SK-N-SH (cell line): ENCODE measurements at regions not wholly inside any gene's neighbourhood (a gene's known extent, or its start where the extent isn't known, plus 50 kb on each side); places are given as distances from the start of the nearest gene placed in this dataset.

Experiments
- CTCF ChIA-PET: fragments of 300-600, 350-600 bp; formaldehyde crosslinking; extraction: SDS; loops from one replicate; lab custom pipeline; 2021; lab: Yijun Ruan, JAX
- POLR2A ChIA-PET: fragments of 350-600 bp; sonication (Branson Sonifier 250); formaldehyde crosslinking; extraction: SDS; loops from one replicate; lab custom pipeline; 2020; ENCODE audit warnings: antibody characterized with exemption, inconsistent platforms; lab: Yijun Ruan, JAX
- DNase-seq: peaks from one replicate; pipeline ENCODE4 v3.0.0; 2012
- H2AFZ ChIP-seq: fragments of 200-600 bp; sonication (generic); 2 replicates; pipeline ENCODE4 v1.8.1; 2016; ENCODE audit warnings: antibody characterized with exemption, mild to moderate bottlenecking, low read depth
- H3F3A ChIP-seq: fragments of 200-600 bp; sonication (generic); replicated peaks from 2 replicates; pipeline ENCODE3; 2016; ENCODE audit warnings: antibody characterized with exemption, mild to moderate bottlenecking; ENCODE audit not compliant: insufficient read depth
- H3K27ac ChIP-seq, 2 experiments: fragments of 200-500 bp in 1 of 2; fragments of 200-600 bp in 1 of 2; sonication (Bioruptor generic) in 1 of 2; sonication (generic), shearing (Covaris generic) in 1 of 2; 2 replicates each; pipeline versions ENCODE4 v1.5.1 to v1.6.1; 2014 to 2016; ENCODE audit warnings: low read depth in 2 of 2, inconsistent platforms in 1 of 2, low read length in 1 of 2, mild to moderate bottlenecking in 1 of 2, mixed read lengths in 1 of 2
- H3K27me3 ChIP-seq: fragments of 200-600 bp; sonication (generic), shearing (Covaris generic); 2 replicates; pipeline ENCODE4 v1.6.1; 2016; ENCODE audit warnings: mixed run types; ENCODE audit not compliant: insufficient read depth
- H3K36me3 ChIP-seq, 2 experiments: fragments of 200-500 bp in 1 of 2; fragments of 200-600 bp in 1 of 2; sonication (Bioruptor generic) in 1 of 2; sonication (generic) in 1 of 2; replicated peaks in 1 of 2; 2 replicates each; pipeline versions ENCODE3 to v1.5.1; 2014 to 2016; ENCODE audit warnings: low read length in 1 of 2, mild to moderate bottlenecking in 1 of 2; ENCODE audit not compliant: insufficient read depth in 2 of 2, control insufficient read depth in 1 of 2
- H3K4me1 ChIP-seq, 2 experiments: fragments of 200-500 bp in 1 of 2; fragments of 200-600 bp in 1 of 2; sonication (Bioruptor generic) in 1 of 2; sonication (generic), shearing (Covaris generic) in 1 of 2; 2 replicates each; pipeline versions ENCODE4 v1.5.1 to v1.6.1; 2014 to 2016; ENCODE audit warnings: low read depth in 1 of 2, low read length in 1 of 2, mixed run types in 1 of 2; ENCODE audit not compliant: insufficient read depth in 2 of 2, control insufficient read depth in 1 of 2
- H3K4me2 ChIP-seq: fragments of 200-600 bp; sonication (generic), shearing (Covaris generic); 2 replicates; pipeline ENCODE4 v1.6.1; 2017; ENCODE audit warnings: mixed run types
- H3K4me3 ChIP-seq, 2 experiments: fragments of 200-500 bp in 1 of 2; fragments of 200-600 bp in 1 of 2; sonication (Bioruptor generic) in 1 of 2; sonication (generic), shearing (Covaris generic) in 1 of 2; 2 replicates each; pipeline versions ENCODE4 v1.5.1 to v1.8.1; 2014 to 2016; ENCODE audit warnings: low read depth in 2 of 2, inconsistent platforms in 1 of 2, low read length in 1 of 2, mild to moderate bottlenecking in 1 of 2, mixed read lengths in 1 of 2, moderate library complexity in 1 of 2
- H3K79me2 ChIP-seq: fragments of 200-600 bp; sonication (generic); 2 replicates; pipeline ENCODE4 v1.8.1; 2017; ENCODE audit warnings: mild to moderate bottlenecking; ENCODE audit not compliant: insufficient read depth
- H3K9ac ChIP-seq: fragments of 200-600 bp; sonication (generic); 2 replicates; pipeline ENCODE4 v1.6.1; 2017; ENCODE audit warnings: mixed run types
- H3K9me2 ChIP-seq: fragments of 200-600 bp; sonication (generic); 2 replicates; pipeline ENCODE4 v1.6.1; 2017; ENCODE audit warnings: mixed run types
- H3K9me3 ChIP-seq: fragments of 200-600 bp; sonication (generic); 2 replicates; pipeline ENCODE4 v1.6.1; 2017; ENCODE audit warnings: mixed run types, mild to moderate bottlenecking, moderate library complexity
- H4K20me1 ChIP-seq: fragments of 200-600 bp; sonication (generic); 2 replicates; pipeline ENCODE4 v1.6.1; 2017; ENCODE audit warnings: mild to moderate bottlenecking, mixed run types; ENCODE audit not compliant: insufficient read depth
- GABPA ChIP-seq: IDR thresholded peaks from 2 replicates; pipeline ENCODE4 v1.4.0; 2012; ENCODE audit warnings: low read depth, mild to moderate bottlenecking
- GATA2 ChIP-seq: sonication (generic); formaldehyde crosslinking; IDR thresholded peaks from 2 replicates; pipeline ENCODE4 v1.5.0; 2020; ENCODE audit warnings: mild to moderate bottlenecking, missing genetic modification reagents
- IRF3 ChIP-seq: fragments of 150-350 bp; IDR thresholded peaks from 2 replicates; pipeline ENCODE4 v1.6.1; 2016; ENCODE audit warnings: mild to moderate bottlenecking, low read depth, low read length
- MXI1 ChIP-seq: IDR thresholded peaks from 2 replicates; pipeline ENCODE4 v1.6.1; 2012; ENCODE audit warnings: mild to moderate bottlenecking, low read depth, low read length, improper control_type of control experiment
- REST ChIP-seq: IDR thresholded peaks from 2 replicates; pipeline ENCODE4 v1.6.1; 2012; ENCODE audit warnings: mild to moderate bottlenecking, low read depth, low read length, moderate library complexity
- RFX5 ChIP-seq: IDR thresholded peaks from 2 replicates; pipeline ENCODE4 v1.6.1; 2012; ENCODE audit warnings: mild to moderate bottlenecking, improper control_type of control experiment, low read length
- USF2 ChIP-seq: fragments of 150-350 bp; IDR thresholded peaks from 2 replicates; pipeline ENCODE4 v1.6.1; 2017; ENCODE audit warnings: antibody characterized with exemption, low read length, low read depth, borderline replicate concordance
- WGBS: methylation state at CpG from one replicate; pipeline ENCODE4 v1.1.6; 2017; ENCODE audit warnings: low lambda C conversion rate; 5-methylcytosine and 5-hydroxymethylcytosine counted together

GRCh38 chr3:90040554-90040953 is 933.1 kb downstream of the EPHA3 start:
- H3K36me3 ChIP-seq, result no peaks in the 10 kb centered on the region
- H3K9me3 ChIP-seq, result no peaks in the 10 kb centered on the region
- TF ChIP-seq IRF3, result no peak
- TF ChIP-seq USF2, result no peak
- TF ChIP-seq GABPA, result no peak
- DNase-seq, result no peak
- no peak overlapping the region for H3K4me2 ChIP-seq
- POLR2A ChIA-PET, result no interaction called here
- 2% methylated on average over 3 of the region's 3 CpGs for WGBS
- no peak overlapping the region for H3K27ac ChIP-seq
- no peaks in the 10 kb centered on the region for H3K27me3 ChIP-seq
- H3K4me1 ChIP-seq, result no peaks in the 10 kb centered on the region; a peak in 1 of 4 replicates
- H3F3A ChIP-seq, result no peaks in the 10 kb centered on the region
- H4K20me1 ChIP-seq, result no peaks in the 10 kb centered on the region
- no peak overlapping the region for H2AFZ ChIP-seq
- no peaks in the 10 kb centered on the region for H3K79me2 ChIP-seq
- CTCF ChIA-PET, result no interaction called here
- H3K4me3 ChIP-seq, result no peak overlapping the region
- no peaks in the 10 kb centered on the region for H3K9me2 ChIP-seq
- no peak overlapping the region for H3K9ac ChIP-seq

- H4K20me1 ChIP-seq, result no peaks in the 10 kb centered on the region
- TF ChIP-seq GATA2 (CRISPR knock-in tag), result no peak
- no peak for TF ChIP-seq REST
- no peak for TF ChIP-seq RFX5
- no peak for TF ChIP-seq MXI1
- no peaks in the 10 kb centered on the region for H3K79me2 ChIP-seq
- H3K36me3 ChIP-seq, result no peaks in the 10 kb centered on the region
- no peak overlapping the region for H2AFZ ChIP-seq
- H3K9ac ChIP-seq, result no peak overlapping the region
- no peaks in the 10 kb centered on the region; a peak in 1 of 4 replicates for H3K4me1 ChIP-seq
- no peak for DNase-seq
- WGBS, result 0% methylated on average over 2 of the region's 2 CpGs
- no peaks in the 10 kb centered on the region for H3F3A ChIP-seq
- ChIA-PET POLR2A (no interaction called here), CTCF (no interaction called here)
- no peaks in the 10 kb centered on the region for H3K27me3 ChIP-seq
- no peak overlapping the region for H3K4me2 ChIP-seq
- no peaks in the 10 kb centered on the region for H3K9me2 ChIP-seq
- H3K9me3 ChIP-seq, result no peaks in the 10 kb centered on the region
- no peak overlapping the region for H3K27ac ChIP-seq
- no peak overlapping the region for H3K4me3 ChIP-seq
Measured at GRCh38 chr3:90041995-90042394, 934.6 kb downstream of the EPHA3 start.
